ENCODE measurements at regions not wholly inside any gene's neighbourhood (a gene's known extent, or its start where the extent isn't known, plus 50 kb on each side); places are given as distances from the start of the nearest gene placed in this dataset.
"Not testable (repeated sequence)": the region's sequence is repeated elsewhere in the genome, so short reads cannot be mapped to it uniquely, and the experiment has no call there.

GRCh38 chr2:56515399-56515798 lies 331.6 kb downstream of the CCDC85A start:
- no peak for DNase-seq

- no peak for DNase-seq
Measured at GRCh38 chr2:56519806-56520205, 336.0 kb downstream of the CCDC85A start.

- DNase-seq: peak; percentile 78
Measured at GRCh38 chr2:56522605-56523089, 338.9 kb downstream of the CCDC85A start.

GRCh38 chr2:56523816-56524215 lies 340.0 kb downstream of the CCDC85A start:
- DNase-seq: peak; percentile 22

- DNase-seq: peak; percentile 80
Measured at GRCh38 chr2:56531668-56532420, 348.1 kb downstream of the CCDC85A start.

GRCh38 chr2:56534321-56534720 lies 350.5 kb downstream of the CCDC85A start:
- peak; percentile 17 for DNase-seq

- DNase-seq: no peak
Measured at GRCh38 chr2:56537756-56538155, 354.0 kb downstream of the CCDC85A start.

GRCh38 chr2:56539618-56540017 lies 355.8 kb downstream of the CCDC85A start:
- no peak for DNase-seq

GRCh38 chr2:56540467-56540866 lies 356.7 kb downstream of the CCDC85A start:
- DNase-seq: no peak

- DNase-seq: no peak
Measured at GRCh38 chr2:56540916-56541315, 357.1 kb downstream of the CCDC85A start.

- no peak for DNase-seq
Measured at GRCh38 chr2:56542213-56542612, 358.4 kb downstream of the CCDC85A start.

GRCh38 chr2:56565143-56565542 lies 381.4 kb downstream of the CCDC85A start:
- peak; percentile 55 for DNase-seq

- no peak for DNase-seq
Measured at GRCh38 chr2:56571074-56571473, 387.3 kb downstream of the CCDC85A start.

- no peak for DNase-seq
Measured at GRCh38 chr2:56576001-56576400, 392.2 kb downstream of the CCDC85A start.

GRCh38 chr2:56580242-56580641 lies 396.5 kb downstream of the CCDC85A start:
- DNase-seq: peak; percentile 88

GRCh38 chr2:56582570-56582969 lies 398.8 kb downstream of the CCDC85A start:
- DNase-seq: peak; percentile 2

GRCh38 chr2:56583796-56584315 lies 400.1 kb downstream of the CCDC85A start:
- DNase-seq: no peak

GRCh38 chr2:56587456-56587855 lies 403.7 kb downstream of the CCDC85A start:
- DNase-seq: peak; percentile 33

GRCh38 chr2:56589194-56589593 lies 405.4 kb downstream of the CCDC85A start:
- no peak for DNase-seq

GRCh38 chr2:56589835-56590234 lies 406.0 kb downstream of the CCDC85A start:
- DNase-seq: no peak

- no peak for DNase-seq
Measured at GRCh38 chr2:56590611-56591010, 406.8 kb downstream of the CCDC85A start.

- not testable (repeated sequence) for DNase-seq
Measured at GRCh38 chr2:56606086-56606485, 422.3 kb downstream of the CCDC85A start.

GRCh38 chr2:56613254-56613653 lies 429.5 kb downstream of the CCDC85A start:
- no peak for DNase-seq

- DNase-seq: peak; percentile 54
Measured at GRCh38 chr2:56613920-56614319, 430.1 kb downstream of the CCDC85A start.

- no peak for DNase-seq
Measured at GRCh38 chr2:56615760-56616159, 432.0 kb downstream of the CCDC85A start.

All from HCEC 1CT (cell line).